Parathyroid adenoma (tissue), 2 donors: ENCODE measurements at regions not wholly inside any gene's neighbourhood (a gene's known extent, or its start where the extent isn't known, plus 50 kb on each side); places are given as distances from the start of the nearest gene placed in this dataset.

Source experiments
- H2AFZ ChIP-seq: fragments of 300-600 bp; sonication (generic); one replicate; pipeline ENCODE4 v1.7.0; 2017; ENCODE audit warnings: antibody characterized with exemption, mild to moderate bottlenecking
- H3K27ac ChIP-seq: fragments of 300-600 bp; sonication (generic); one replicate; pipeline ENCODE4 v1.7.0; 2017
- H3K27me3 ChIP-seq: fragments of 300-600 bp; sonication (generic); one replicate; pipeline ENCODE4 v1.7.0; 2017; ENCODE audit warnings: low read length; ENCODE audit not compliant: control insufficient read depth, insufficient read depth
- H3K36me3 ChIP-seq: fragments of 300-600 bp; sonication (generic); one replicate; pipeline ENCODE4 v1.7.0; 2017; ENCODE audit warnings: low read length; ENCODE audit not compliant: control insufficient read depth, insufficient read depth
- H3K4me1 ChIP-seq: fragments of 300-600 bp; sonication (generic); one replicate; pipeline ENCODE4 v1.7.0; 2017; ENCODE audit warnings: control low read depth
- H3K4me2 ChIP-seq: fragments of 300-600 bp; sonication (generic); one replicate; pipeline ENCODE4 v1.7.0; 2017; ENCODE audit warnings: low read length
- H3K4me3 ChIP-seq: fragments of 300-600 bp; sonication (generic); one replicate; pipeline ENCODE4 v1.7.0; 2017; ENCODE audit warnings: low read depth, low read length
- H3K79me2 ChIP-seq: fragments of 300-600 bp; sonication (generic); one replicate; pipeline ENCODE4 v1.7.0; 2017; ENCODE audit warnings: control low read depth
- H3K9ac ChIP-seq: fragments of 300-600 bp; sonication (generic); one replicate; pipeline ENCODE4 v1.7.0; 2017; ENCODE audit warnings: mild to moderate bottlenecking
- H3K9me3 ChIP-seq: fragments of 300-600 bp; sonication (generic); one replicate; pipeline ENCODE4 v1.7.0; 2017; ENCODE audit warnings: low read length; ENCODE audit not compliant: control insufficient read depth
- TF ChIP-seq, protein P1 (sequence below): fragments of 300-600 bp; sonication (generic); IDR thresholded peaks from one replicate; pipeline ENCODE4 v1.7.0; 2017; ENCODE audit warnings: antibody characterized with exemption, mild to moderate bottlenecking
- donor health status: primary hyperparathyroidism.

DNA sequence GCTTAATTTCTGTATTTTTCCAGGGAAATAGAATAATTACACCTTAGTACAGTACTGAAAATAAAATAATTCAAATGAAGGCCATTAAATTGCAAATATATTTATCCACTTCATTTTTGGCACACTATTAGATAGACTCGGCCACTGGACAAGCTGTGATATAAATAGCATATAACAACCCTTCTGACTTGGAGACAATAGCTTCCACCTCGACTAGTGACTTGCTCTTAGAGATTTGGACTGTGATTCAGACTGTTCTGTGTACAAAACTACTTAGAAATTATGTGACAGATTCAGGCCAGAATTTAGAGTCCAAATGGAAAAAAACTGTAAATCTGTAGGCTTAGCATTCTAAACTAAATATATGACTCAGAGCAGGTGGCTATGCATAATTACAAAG lies 949.9 kb downstream of the LRFN5 start:
- H3K27ac ChIP-seq, result no peak overlapping the region
- TF ChIP-seq, protein P1, sequence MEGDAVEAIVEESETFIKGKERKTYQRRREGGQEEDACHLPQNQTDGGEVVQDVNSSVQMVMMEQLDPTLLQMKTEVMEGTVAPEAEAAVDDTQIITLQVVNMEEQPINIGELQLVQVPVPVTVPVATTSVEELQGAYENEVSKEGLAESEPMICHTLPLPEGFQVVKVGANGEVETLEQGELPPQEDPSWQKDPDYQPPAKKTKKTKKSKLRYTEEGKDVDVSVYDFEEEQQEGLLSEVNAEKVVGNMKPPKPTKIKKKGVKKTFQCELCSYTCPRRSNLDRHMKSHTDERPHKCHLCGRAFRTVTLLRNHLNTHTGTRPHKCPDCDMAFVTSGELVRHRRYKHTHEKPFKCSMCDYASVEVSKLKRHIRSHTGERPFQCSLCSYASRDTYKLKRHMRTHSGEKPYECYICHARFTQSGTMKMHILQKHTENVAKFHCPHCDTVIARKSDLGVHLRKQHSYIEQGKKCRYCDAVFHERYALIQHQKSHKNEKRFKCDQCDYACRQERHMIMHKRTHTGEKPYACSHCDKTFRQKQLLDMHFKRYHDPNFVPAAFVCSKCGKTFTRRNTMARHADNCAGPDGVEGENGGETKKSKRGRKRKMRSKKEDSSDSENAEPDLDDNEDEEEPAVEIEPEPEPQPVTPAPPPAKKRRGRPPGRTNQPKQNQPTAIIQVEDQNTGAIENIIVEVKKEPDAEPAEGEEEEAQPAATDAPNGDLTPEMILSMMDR, result no peak
- H2AFZ ChIP-seq, result no peak overlapping the region

DNA sequence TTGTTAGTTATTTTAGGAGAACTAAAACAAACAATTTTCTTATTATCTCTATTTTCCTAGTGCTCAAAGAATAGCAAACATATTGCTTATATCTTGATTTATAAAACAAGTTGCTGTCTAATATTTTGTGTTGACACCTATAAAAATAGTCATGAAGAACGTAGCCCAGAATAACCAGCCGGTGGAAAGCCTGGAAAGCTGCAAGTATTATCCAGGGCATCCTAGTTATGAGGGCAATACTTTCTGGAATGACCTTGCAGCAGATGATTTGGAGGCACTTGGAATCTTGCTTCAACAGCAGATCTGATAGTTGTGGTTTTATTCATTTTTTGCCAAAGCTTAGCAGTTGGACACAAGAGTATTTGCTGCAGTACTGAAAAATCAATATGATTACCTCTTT lies 948.7 kb downstream of the LRFN5 start:
- no peaks in the 10 kb centered on the region for H3K36me3 ChIP-seq
- no peak overlapping the region for H3K4me3 ChIP-seq
- no peak overlapping the region for H2AFZ ChIP-seq
- no peak overlapping the region for H3K4me2 ChIP-seq
- no peaks in the 10 kb centered on the region for H3K27me3 ChIP-seq
- no peaks in the 10 kb centered on the region for H3K9me3 ChIP-seq
- H3K27ac ChIP-seq, result no peak overlapping the region
- H3K79me2 ChIP-seq, result no peaks in the 10 kb centered on the region
- no peaks in the 10 kb centered on the region for H3K4me1 ChIP-seq
- TF ChIP-seq, protein P1, result no peak
- H3K9ac ChIP-seq, result no peak overlapping the region

More for the DNA sequence above, 949.9 kb downstream of the LRFN5 start:
- no peaks in the 10 kb centered on the region for H3K9me3 ChIP-seq
- no peak overlapping the region for H3K4me3 ChIP-seq
- no peaks in the 10 kb centered on the region for H3K27me3 ChIP-seq
- H3K4me2 ChIP-seq, result no peak overlapping the region
- no peaks in the 10 kb centered on the region for H3K79me2 ChIP-seq
- H3K4me1 ChIP-seq, result no peaks in the 10 kb centered on the region
- H3K9ac ChIP-seq, result no peak overlapping the region
- H3K36me3 ChIP-seq, result no peaks in the 10 kb centered on the region

DNA sequence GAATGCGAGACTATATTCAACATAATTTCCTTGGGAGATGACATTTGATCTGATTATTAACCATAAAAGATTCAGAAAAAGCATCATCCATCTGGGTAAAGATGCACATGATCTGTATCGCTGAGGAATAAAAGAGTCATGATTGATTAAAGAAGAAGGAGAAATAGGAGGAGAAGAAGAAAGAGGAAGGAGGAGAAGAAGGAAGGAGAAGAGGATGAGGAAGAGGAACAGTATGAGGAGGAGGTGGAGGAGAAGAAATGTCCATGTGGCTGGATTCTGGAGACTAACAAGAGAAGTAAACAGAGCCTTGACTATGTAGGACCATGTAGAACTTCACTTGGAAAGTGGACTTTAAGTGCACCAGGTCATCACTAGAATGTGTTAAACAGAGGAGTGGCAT lies 947.4 kb downstream of the LRFN5 start:
- TF ChIP-seq, protein P1, result no peak
- Histone ChIP-seq H2AFZ (no peak overlapping the region), H3K27me3 (no peaks in the 10 kb centered on the region), H3K4me3 (no peak overlapping the region), H3K9ac (no peak overlapping the region), H3K27ac (no peak overlapping the region), H3K4me1 (no peaks in the 10 kb centered on the region), H3K4me2 (no peak overlapping the region), H3K79me2 (no peaks in the 10 kb centered on the region), H3K36me3 (no peaks in the 10 kb centered on the region), H3K9me3 (no peaks in the 10 kb centered on the region)

DNA sequence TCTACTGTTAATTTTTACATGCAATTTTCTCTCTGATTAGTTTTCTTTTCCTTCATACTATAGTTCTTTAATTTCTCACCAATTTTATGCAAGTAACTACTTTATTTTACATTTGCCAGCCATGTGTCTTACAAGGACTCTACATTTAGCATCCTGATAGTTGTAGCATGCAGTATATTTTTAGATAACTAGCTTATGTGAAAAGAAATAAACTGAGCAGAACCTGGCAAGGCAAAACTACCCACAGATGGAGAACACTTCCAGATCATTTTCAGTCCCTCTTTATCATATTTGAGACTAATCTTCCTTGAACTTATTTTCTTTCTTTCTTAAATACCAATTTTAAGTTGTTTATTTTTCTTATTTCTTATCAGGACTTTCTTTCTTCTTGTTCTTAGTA lies 943.6 kb downstream of the LRFN5 start:
- Histone ChIP-seq H2AFZ (no peak overlapping the region), H3K4me2 (no peak overlapping the region), H3K4me1 (no peaks in the 10 kb centered on the region), H3K36me3 (no peaks in the 10 kb centered on the region), H3K27ac (no peak overlapping the region), H3K79me2 (no peaks in the 10 kb centered on the region), H3K9me3 (no peaks in the 10 kb centered on the region), H3K9ac (no peak overlapping the region), H3K4me3 (no peak overlapping the region), H3K27me3 (no peaks in the 10 kb centered on the region)
- TF ChIP-seq, protein P1, result no peak

DNA sequence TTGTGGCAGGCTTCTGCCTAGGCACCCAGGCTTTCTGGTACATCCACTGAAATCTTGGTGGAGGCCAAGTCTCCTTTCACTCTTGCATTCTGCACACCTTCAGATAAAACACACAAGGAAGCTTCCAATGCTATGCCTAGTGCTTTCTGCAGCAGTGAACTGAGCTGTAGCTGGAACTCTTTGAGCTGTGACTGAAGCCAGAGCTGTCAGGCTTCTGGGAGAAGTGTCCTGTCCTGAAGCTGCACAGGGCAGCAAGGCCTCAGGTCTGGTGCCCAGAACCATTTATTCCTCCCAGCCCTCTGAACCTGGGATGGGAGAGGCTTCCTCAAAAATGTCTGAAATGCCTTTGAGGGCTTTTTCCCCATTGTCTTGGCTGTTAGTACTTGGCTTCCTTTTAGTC lies 941.7 kb downstream of the LRFN5 start:
- H3K27ac ChIP-seq, result no peak overlapping the region
- no peaks in the 10 kb centered on the region for H3K36me3 ChIP-seq
- no peaks in the 10 kb centered on the region for H3K4me1 ChIP-seq

More for the DNA sequence above, 941.7 kb downstream of the LRFN5 start:
- H3K9ac ChIP-seq, result no peak overlapping the region
- no peaks in the 10 kb centered on the region for H3K9me3 ChIP-seq
- no peaks in the 10 kb centered on the region for H3K79me2 ChIP-seq
- TF ChIP-seq, protein P1, result no peak
- no peak overlapping the region for H3K4me3 ChIP-seq
- H2AFZ ChIP-seq, result no peak overlapping the region
- no peaks in the 10 kb centered on the region for H3K27me3 ChIP-seq
- H3K4me2 ChIP-seq, result no peak overlapping the region
